NCI-H446 treated with DMSO at 0.1 percent for 48 hours (cell line): ENCODE measurements at regions not wholly inside any gene's neighbourhood (a gene's known extent, or its start where the extent isn't known, plus 50 kb on each side); places are given as distances from the start of the nearest gene placed in this dataset.
A peak's percentile ranks its signal among the peaks of the same experiment; 100 is the strongest.
"Not testable (repeated sequence)": the region's sequence is repeated elsewhere in the genome, so short reads cannot be mapped to it uniquely, and the experiment has no call there.

Experiments
- DNase-seq: peaks from one replicate; lab custom pipeline; 2025; lab: John Stamatoyannopoulos, UW

GRCh38 chr4:111037591-111038360 lies 414.9 kb upstream of the PITX2 start:
- DNase-seq = no peak

- no peak for DNase-seq
Observed at GRCh38 chr4:111040904-111041303, 418.0 kb upstream of the PITX2 start.

- DNase-seq = no peak
Observed at GRCh38 chr4:111043286-111043685, 420.4 kb upstream of the PITX2 start.

- DNase-seq = no peak
Observed at GRCh38 chr4:111045992-111046391, 423.1 kb upstream of the PITX2 start.

- DNase-seq = no peak
Observed at GRCh38 chr4:111046811-111047210, 423.9 kb upstream of the PITX2 start.

GRCh38 chr4:111048316-111048715 lies 425.4 kb upstream of the PITX2 start:
- no peak for DNase-seq

GRCh38 chr4:111064342-111064993 lies 441.6 kb upstream of the PITX2 start:
- no peak for DNase-seq

GRCh38 chr4:111066001-111066400 lies 443.1 kb upstream of the PITX2 start:
- no peak for DNase-seq

- DNase-seq = no peak
Observed at GRCh38 chr4:111066447-111066846, 443.6 kb upstream of the PITX2 start.

- no peak for DNase-seq
Observed at GRCh38 chr4:111066887-111067286, 444.0 kb upstream of the PITX2 start.

- no peak for DNase-seq
Observed at GRCh38 chr4:111068883-111069282, 446.0 kb upstream of the PITX2 start.

- DNase-seq = no peak
Observed at GRCh38 chr4:111070390-111070789, 447.5 kb upstream of the PITX2 start.

GRCh38 chr4:111074523-111075114 lies 451.7 kb upstream of the PITX2 start:
- DNase-seq = no peak

GRCh38 chr4:111076299-111076698 lies 453.4 kb upstream of the PITX2 start:
- not testable (repeated sequence) for DNase-seq

GRCh38 chr4:111108153-111108552 lies 485.3 kb upstream of the PITX2 start:
- no peak for DNase-seq

- no peak for DNase-seq
Observed at GRCh38 chr4:111113591-111113990, 490.7 kb upstream of the PITX2 start.

GRCh38 chr4:111115881-111116280 lies 493.0 kb upstream of the PITX2 start:
- DNase-seq = no peak

GRCh38 chr4:111120191-111120590 lies 497.3 kb upstream of the PITX2 start:
- DNase-seq = no peak

- DNase-seq = no peak
Observed at GRCh38 chr4:111126340-111126739, 503.5 kb upstream of the PITX2 start.

- no peak for DNase-seq
Observed at GRCh38 chr4:111127841-111128240, 505.0 kb upstream of the PITX2 start.

- no peak for DNase-seq
Observed at GRCh38 chr4:111128327-111128726, 505.4 kb upstream of the PITX2 start.

GRCh38 chr4:111136438-111136837 lies 513.6 kb upstream of the PITX2 start:
- peak; percentile 28 for DNase-seq

GRCh38 chr4:111136967-111137366 lies 514.1 kb upstream of the PITX2 start:
- DNase-seq = no peak
